HFF-Myc (cell line): ENCODE measurements at regions not wholly inside any gene's neighbourhood (a gene's known extent, or its start where the extent isn't known, plus 50 kb on each side); places are given as distances from the start of the nearest gene placed in this dataset.

Experiments used
- DNase-seq: peaks from one replicate; pipeline ENCODE4 v3.0.0-alpha.2; 2011; ENCODE audit warnings: low read depth; ENCODE audit errors: extremely low read depth
- H3K4me3 ChIP-seq: replicated peaks from 2 replicates; pipeline ENCODE4 v1.5.1; 2011; ENCODE audit warnings: low read depth, mild to moderate bottlenecking, control low read depth, low read length
- CTCF ChIP-seq: IDR thresholded peaks from 2 replicates; pipeline ENCODE4 v1.5.1; 2012; ENCODE audit warnings: mild to moderate bottlenecking, low read depth, low read length, control low read depth; ENCODE audit errors: missing control alignments

GRCh38 chr2:139610512-139610911, 830.3 kb upstream of the NXPH2 start:
- TF ChIP-seq CTCF: no peak
- no peak overlapping the region for H3K4me3 ChIP-seq
- no peak for DNase-seq

- no peak for DNase-seq
- H3K4me3 ChIP-seq: no peak overlapping the region
- TF ChIP-seq CTCF: no peak
Observed at GRCh38 chr2:139609109-139609508, 828.9 kb upstream of the NXPH2 start.

- TF ChIP-seq CTCF: no peak
- no peak for DNase-seq
- H3K4me3 ChIP-seq: no peak overlapping the region
Observed at GRCh38 chr2:139605668-139606067, 825.5 kb upstream of the NXPH2 start.

GRCh38 chr2:139600166-139600565, 820.0 kb upstream of the NXPH2 start:
- H3K4me3 ChIP-seq: no peak overlapping the region
- no peak for DNase-seq
- no peak for TF ChIP-seq CTCF

GRCh38 chr2:139585101-139585500, 804.9 kb upstream of the NXPH2 start:
- no peak overlapping the region for H3K4me3 ChIP-seq
- no peak for DNase-seq
- no peak for TF ChIP-seq CTCF

GRCh38 chr2:139574371-139574770, 794.2 kb upstream of the NXPH2 start:
- TF ChIP-seq CTCF: no peak
- H3K4me3 ChIP-seq: no peak overlapping the region
- no peak for DNase-seq

GRCh38 chr2:139556789-139557188, 776.6 kb upstream of the NXPH2 start:
- H3K4me3 ChIP-seq: no peak overlapping the region
- TF ChIP-seq CTCF: no peak
- DNase-seq: no peak
